Heart left ventricle (tissue), 13 donors: ENCODE measurements at regions not wholly inside any gene's neighbourhood (a gene's known extent, or its start where the extent isn't known, plus 50 kb on each side); places are given as distances from the start of the nearest gene placed in this dataset.

ENCODE experiments used
- CTCF ChIP-seq, 12 donors: fragments of 200-600 bp; sonication (generic) in 4 of 12; IDR thresholded peaks; one replicate each; pipeline versions ENCODE4 v1.5.0 to v1.8.0; 2018 to 2022; ENCODE audit warnings: antibody characterized with exemption in 12 of 12, mild to moderate bottlenecking in 5 of 12
- POLR2A ChIP-seq, 2 donors: fragments of 450-650 bp; IDR thresholded peaks; one replicate each; pipeline ENCODE4 v1.6.1; 2017; ENCODE audit warnings: antibody characterized with exemption in 2 of 2, mild to moderate bottlenecking in 2 of 2, moderate library complexity in 2 of 2
- donor health status: ischemic (EF 13 %, LVEDD 7.1; RV severe dilation, severe dysfunction).
- donor health status: DM: no; HTN: yes; CAD: no.
- donor health status: DM: no; HTN: no; CAD: no.
- donor health status: ischemic (EF 25% LVEDD 6.9; RV normal size, moderate dysfunction).
- donor health status: ischemic (EF 25% LVEDD 5.7; RV mildly dilated, moderate dysfunction).
- donor health status: ischemic (EF 35%, LVEDD 5.7; RV mildly dilated, moderate dysfunction).
- donor health status: nonischemic (EF 11% LVEDD 7.7; RV severe dilation, severe dysfunction).
- donor health status: DM: yes; HTN: yes; CAD: no.
- donor health status: PGD.
- donor health status: ischemic (EF 29% LVEDD 5.4; RV normal size, mild dysfunction).
- donor health status: nonischemic (EF 23%, LVEDD 6.1; RV moderate dilation, normal function).

- TF ChIP-seq CTCF (IDR thresholded peaks at IDR 0.05): no peak
- no peak for TF ChIP-seq POLR2A (IDR thresholded peaks at IDR 0.05)
Observed at GRCh38 chr15:35701402-35702046, 155.6 kb upstream of the DPH6 start.
